ENCODE measurements at regions not wholly inside any gene's neighbourhood (a gene's known extent, or its start where the extent isn't known, plus 50 kb on each side); places are given as distances from the start of the nearest gene placed in this dataset.

DNA sequence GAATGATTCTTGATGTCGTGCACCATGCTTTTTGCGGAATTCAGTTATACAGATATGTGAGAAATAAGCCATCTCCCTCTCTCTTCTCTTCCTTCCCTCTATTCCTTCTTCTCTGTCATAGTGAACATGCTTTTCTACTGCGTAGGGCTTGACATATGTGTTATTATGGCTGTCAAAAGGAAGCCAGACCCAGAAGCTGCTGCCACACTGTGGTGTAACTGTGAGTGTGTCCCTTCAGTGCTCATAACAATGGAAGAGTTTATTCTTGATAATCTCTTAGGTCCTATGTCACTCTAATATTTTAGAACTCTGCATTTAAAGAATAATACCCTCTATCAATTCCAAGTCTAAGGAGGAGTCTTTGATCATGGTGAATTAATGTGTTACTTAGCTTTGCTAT lies 208.9 kb upstream of the TMTC4 start:
- Histone ChIP-seq H2AFZ (ENCODE audit: low read length) (no peak overlapping the region), H3K4me2 (ENCODE audit: low read depth, low read length) (no peak overlapping the region), H3K27me3 (ENCODE audit: control insufficient read depth in 1 of 2, insufficient read depth in 2 of 2, low read length in 2 of 2) (no peaks in the 10 kb centered on the region; a peak in 1 of 5 replicates), H3K4me1 (ENCODE audit: insufficient read depth, low read length) (no peaks in the 10 kb centered on the region), H3K36me3 (replicated peaks in 1 of 2; ENCODE audit: control insufficient read depth in 1 of 2, insufficient read depth in 2 of 2, low read length in 2 of 2) (no peaks in the 10 kb centered on the region), H4K20me1 (ENCODE audit: insufficient read depth, low read length) (no peaks in the 10 kb centered on the region), H3K27ac (ENCODE audit: extremely low read length, insufficient read depth, low read length) (no peak overlapping the region), H3K79me2 (ENCODE audit: insufficient read depth, low read length) (no peaks in the 10 kb centered on the region), H3K9ac (ENCODE audit: insufficient read depth, low read depth, low read length) (no peak overlapping the region), H3K9me3 (ENCODE audit: low read length) (0 out of 2 replicates have a peak, but pooled peaks cover 2% of the 10 kb centered on the region), H3K4me3 (replicated peaks in 1 of 3; ENCODE audit: insufficient read depth in 1 of 3, low read depth in 2 of 3, low read length in 3 of 3) (no peak overlapping the region)
- in situ Hi-C loops (cut with HindIII; ENCODE audit: extremely low pct_ligation_motif_present, low pct_unique_long_range_greater_than_20kb) = no loop called here
- POLR2A ChIA-PET = no interaction called here
- FAIRE-seq (no peak), ATAC-seq (peak; percentile 48; the same call in 2 of the 3 replicates), DNase-seq (ENCODE audit: low spot score) (peak; percentile 4)
- 29% methylated on average over 3 of the region's 3 CpGs for WGBS (ENCODE audit: low lambda C conversion rate)
- no TSS peak for BruUV-seq (replicated peaks)
- peak; percentile 6; the same call in 1 of the 2 replicates for TF ChIP-seq SMC3 (IDR thresholded peaks at IDR 0.05; ENCODE audit: low read length)
- TF ChIP-seq ZNF552 (CRISPR knock-in tag; IDR thresholded peaks at IDR 0.05; ENCODE audit: borderline replicate concordance) = no peak
- TF ChIP-seq ZNF205 (CRISPR knock-in tag; IDR thresholded peaks at IDR 0.05) = no peak
- peak; percentile 49 for TF ChIP-seq STAG1 (CRISPR knock-in tag; IDR thresholded peaks at IDR 0.05)
- TF ChIP-seq, protein P1, sequence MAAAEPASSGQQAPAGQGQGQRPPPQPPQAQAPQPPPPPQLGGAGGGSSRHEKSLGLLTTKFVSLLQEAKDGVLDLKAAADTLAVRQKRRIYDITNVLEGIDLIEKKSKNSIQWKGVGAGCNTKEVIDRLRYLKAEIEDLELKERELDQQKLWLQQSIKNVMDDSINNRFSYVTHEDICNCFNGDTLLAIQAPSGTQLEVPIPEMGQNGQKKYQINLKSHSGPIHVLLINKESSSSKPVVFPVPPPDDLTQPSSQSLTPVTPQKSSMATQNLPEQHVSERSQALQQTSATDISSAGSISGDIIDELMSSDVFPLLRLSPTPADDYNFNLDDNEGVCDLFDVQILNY (CRISPR knock-in tag; conservative IDR thresholded peaks at IDR 0.05) = no peak
- TF ChIP-seq, protein P2, sequence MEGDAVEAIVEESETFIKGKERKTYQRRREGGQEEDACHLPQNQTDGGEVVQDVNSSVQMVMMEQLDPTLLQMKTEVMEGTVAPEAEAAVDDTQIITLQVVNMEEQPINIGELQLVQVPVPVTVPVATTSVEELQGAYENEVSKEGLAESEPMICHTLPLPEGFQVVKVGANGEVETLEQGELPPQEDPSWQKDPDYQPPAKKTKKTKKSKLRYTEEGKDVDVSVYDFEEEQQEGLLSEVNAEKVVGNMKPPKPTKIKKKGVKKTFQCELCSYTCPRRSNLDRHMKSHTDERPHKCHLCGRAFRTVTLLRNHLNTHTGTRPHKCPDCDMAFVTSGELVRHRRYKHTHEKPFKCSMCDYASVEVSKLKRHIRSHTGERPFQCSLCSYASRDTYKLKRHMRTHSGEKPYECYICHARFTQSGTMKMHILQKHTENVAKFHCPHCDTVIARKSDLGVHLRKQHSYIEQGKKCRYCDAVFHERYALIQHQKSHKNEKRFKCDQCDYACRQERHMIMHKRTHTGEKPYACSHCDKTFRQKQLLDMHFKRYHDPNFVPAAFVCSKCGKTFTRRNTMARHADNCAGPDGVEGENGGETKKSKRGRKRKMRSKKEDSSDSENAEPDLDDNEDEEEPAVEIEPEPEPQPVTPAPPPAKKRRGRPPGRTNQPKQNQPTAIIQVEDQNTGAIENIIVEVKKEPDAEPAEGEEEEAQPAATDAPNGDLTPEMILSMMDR (CRISPR knock-in tag; IDR thresholded peaks at IDR 0.05) = peak; percentile 36
- no peak for TF ChIP-seq ZSCAN29 (CRISPR knock-in tag; conservative IDR thresholded peaks at IDR 0.05)
- TF ChIP-seq ZFP1 (CRISPR knock-in tag; IDR thresholded peaks at IDR 0.05) = no peak
- TF ChIP-seq U2AF2 (IDR thresholded peaks at IDR 0.05; ENCODE audit: low read depth, low read length) = no peak
- TF ChIP-seq ZNF605 (CRISPR knock-in tag; IDR thresholded peaks at IDR 0.05) = no peak
- intact Hi-C loops (cut with micrococcal nuclease; ENCODE audit: unreplicated experiment) = loop anchor here (1.0 kb wide), 1 partner anchor 161 kb away; no protein-coding TSS in a partner anchor
- CTCF ChIA-PET (ENCODE audit: low intra/inter-chr PET ratio, low total read pairs) = no interaction called here
